ENCODE measurements at regions not wholly inside any gene's neighbourhood (a gene's known extent, or its start where the extent isn't known, plus 50 kb on each side); places are given as distances from the start of the nearest gene placed in this dataset.

DNA sequence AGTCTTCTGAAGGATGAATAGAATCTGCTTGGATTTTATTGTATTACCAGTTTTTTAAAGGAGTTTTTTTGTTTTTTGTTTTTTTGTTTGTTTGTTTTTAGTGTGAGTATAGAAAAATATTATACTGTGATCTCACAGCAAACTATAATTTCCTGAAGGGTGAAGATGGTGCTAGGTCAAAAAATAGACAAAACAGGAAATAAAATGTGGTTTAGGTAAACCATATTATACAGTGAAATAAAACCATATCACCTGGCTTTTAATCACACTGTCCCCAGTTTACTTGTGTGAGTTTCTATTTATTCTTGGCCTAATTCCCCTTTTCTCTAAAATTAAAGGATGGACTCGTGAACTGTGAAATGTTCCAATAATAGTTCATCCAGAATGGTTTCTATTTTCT lies 841.3 kb upstream of the CTNND2 start:
- H3K4me3 Mint-ChIP-seq = no peak overlapping the region
- H3K4me1 Mint-ChIP-seq = no peaks in the 10 kb centered on the region
- H3K27me3 Mint-ChIP-seq (ENCODE audit: low read depth) = no peaks in the 10 kb centered on the region
- DNase-seq (ENCODE audit: low spot score) (no peak), ATAC-seq (no peak)
- H3K36me3 Mint-ChIP-seq = no peaks in the 10 kb centered on the region
- ChIA-PET CTCF (no interaction called here), POLR2A (no interaction called here)
- TF ChIP-seq HMGA2 (CRISPR knock-in tag; IDR thresholded peaks at IDR 0.05) = no peak
- TF ChIP-seq IRF1 (CRISPR knock-in tag; IDR thresholded peaks at IDR 0.05) = no peak
- TF ChIP-seq ZNF512 (CRISPR knock-in tag; IDR thresholded peaks at IDR 0.05; ENCODE audit: borderline replicate concordance) = no peak
- no peak for TF ChIP-seq NFYB (CRISPR knock-in tag; conservative IDR thresholded peaks at IDR 0.05; ENCODE audit: low read depth)
- no peak for TF ChIP-seq CBFB (CRISPR knock-in tag; IDR thresholded peaks at IDR 0.05; ENCODE audit: low read depth)
- no peak for TF ChIP-seq CREM (CRISPR knock-in tag; IDR thresholded peaks at IDR 0.05)
- no peak for TF ChIP-seq NFE2L1 (CRISPR knock-in tag; IDR thresholded peaks at IDR 0.05)
- no peak for TF ChIP-seq SP1 (CRISPR knock-in tag; conservative IDR thresholded peaks at IDR 0.05)
- H3K27ac Mint-ChIP-seq = no peak overlapping the region
- H3K9me3 Mint-ChIP-seq = no peaks in the 10 kb centered on the region

DNA sequence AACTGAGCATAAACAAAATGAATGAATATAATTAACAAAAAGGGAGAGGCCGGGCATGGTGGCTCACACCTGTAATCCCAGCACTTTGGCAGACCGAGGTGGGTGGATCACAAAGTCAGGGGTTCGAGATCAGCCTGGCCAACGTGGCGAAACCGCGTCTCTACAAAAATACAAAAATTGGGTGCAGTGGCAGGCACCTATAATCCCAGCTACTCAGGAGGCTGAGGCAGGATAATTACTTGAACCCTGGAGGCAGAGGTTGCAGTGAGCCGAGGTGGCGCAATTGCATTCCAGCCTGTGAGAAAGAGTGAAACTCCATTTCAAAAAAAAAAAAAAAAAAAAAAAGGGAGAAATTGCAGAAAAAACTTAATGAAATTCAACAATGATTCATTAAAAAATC lies 839.3 kb upstream of the CTNND2 start:
- CTCF ChIA-PET = interaction anchor here (0.7 kb wide), 1 partner anchor 107 kb away, joined by 3 read pairs; no protein-coding TSS in a partner anchor
- DNase-seq (ENCODE audit: low spot score) (no peak), ATAC-seq (no peak)
- peaks cover 3% of the 10 kb centered on the region; the same call in 1 of the 2 replicates for H3K4me1 Mint-ChIP-seq
- H3K36me3 Mint-ChIP-seq = no peaks in the 10 kb centered on the region
- no peak overlapping the region for H3K27ac Mint-ChIP-seq
- POLR2A ChIA-PET = no interaction called here
- no peaks in the 10 kb centered on the region for H3K27me3 Mint-ChIP-seq (ENCODE audit: low read depth)
- H3K9me3 Mint-ChIP-seq = no peaks in the 10 kb centered on the region
- no peak for TF ChIP-seq ZNF671 (CRISPR knock-in tag; IDR thresholded peaks at IDR 0.05)
- TF ChIP-seq NFE2L1 (CRISPR knock-in tag; IDR thresholded peaks at IDR 0.05) = no peak
- no peak for TF ChIP-seq ATF1 (CRISPR knock-in tag; IDR thresholded peaks at IDR 0.05)
- TF ChIP-seq GABPB1 (CRISPR knock-in tag; IDR thresholded peaks at IDR 0.05) = no peak
- no peak for TF ChIP-seq GTF2I (CRISPR knock-in tag; conservative IDR thresholded peaks at IDR 0.05)
- H3K4me3 Mint-ChIP-seq = no peak overlapping the region

GRCh38 chr5:12730354-12730753 lies 826.1 kb upstream of the CTNND2 start:
- Mint-ChIP-seq H3K4me1 (no peaks in the 10 kb centered on the region), H3K36me3 (peaks cover 38% of the 10 kb centered on the region), H3K27me3 (ENCODE audit: low read depth) (no peaks in the 10 kb centered on the region; the same call in 1 of the 2 replicates), H3K9me3 (peaks cover 49% of the 10 kb centered on the region), H3K4me3 (no peak overlapping the region), H3K27ac (no peak overlapping the region)
- no peak for TF ChIP-seq ZNF219 (CRISPR knock-in tag; IDR thresholded peaks at IDR 0.05; ENCODE audit: borderline replicate concordance)
- ChIA-PET POLR2A (no interaction called here), CTCF (no interaction called here)
- ATAC-seq (no peak), DNase-seq (ENCODE audit: low spot score) (no peak)

GRCh38 chr5:12716664-12717063 lies 812.4 kb upstream of the CTNND2 start:
- Mint-ChIP-seq H3K4me1 (no peaks in the 10 kb centered on the region), H3K27me3 (ENCODE audit: low read depth) (no peaks in the 10 kb centered on the region), H3K27ac (no peak overlapping the region), H3K4me3 (no peak overlapping the region), H3K36me3 (peaks cover 14% of the 10 kb centered on the region), H3K9me3 (0 out of 2 replicates have a peak, but pooled peaks cover 3% of the 10 kb centered on the region)
- DNase-seq (ENCODE audit: low spot score) = no peak
- no peak; the same call in 1 of the 2 replicates for ATAC-seq
- TF ChIP-seq MAX (CRISPR knock-in tag; IDR thresholded peaks at IDR 0.05) (no peak), TCF7 (CRISPR knock-in tag; IDR thresholded peaks at IDR 0.05; ENCODE audit: low read depth) (no peak), CREB1 (CRISPR knock-in tag; IDR thresholded peaks at IDR 0.05) (no peak), ZNF425 (CRISPR knock-in tag; conservative IDR thresholded peaks at IDR 0.05) (no peak), FOXK1 (CRISPR knock-in tag; IDR thresholded peaks at IDR 0.05) (no peak), ZBTB21 (CRISPR knock-in tag; IDR thresholded peaks at IDR 0.05; ENCODE audit: borderline replicate concordance) (no peak), JUN (CRISPR knock-in tag; IDR thresholded peaks at IDR 0.05) (no peak), NR3C1 (CRISPR knock-in tag; conservative IDR thresholded peaks at IDR 0.05; ENCODE audit: low read depth) (no peak), ZNF138 (CRISPR knock-in tag; conservative IDR thresholded peaks at IDR 0.05) (no peak)
- ChIA-PET POLR2A (no interaction called here), CTCF (no interaction called here)

All from WTC11 (cell line).